HG03442 (cell line): ENCODE measurements at regions not wholly inside any gene's neighbourhood (a gene's known extent, or its start where the extent isn't known, plus 50 kb on each side); places are given as distances from the start of the nearest gene placed in this dataset.

Experiments
- ATAC-seq: cut with Tn5 transposase; IDR thresholded peaks from one replicate; pipeline ENCODE4 v1.9.1; 2021; ENCODE audit warnings: mild to moderate bottlenecking, moderate library complexity; ENCODE audit not compliant: unreplicated experiment

GRCh38 chr15:93664213-93664956 is 567.0 kb upstream of the MCTP2 start:
- ATAC-seq, result no peak

GRCh38 chr15:93662162-93662885 is 569.0 kb upstream of the MCTP2 start:
- no peak for ATAC-seq

DNA sequence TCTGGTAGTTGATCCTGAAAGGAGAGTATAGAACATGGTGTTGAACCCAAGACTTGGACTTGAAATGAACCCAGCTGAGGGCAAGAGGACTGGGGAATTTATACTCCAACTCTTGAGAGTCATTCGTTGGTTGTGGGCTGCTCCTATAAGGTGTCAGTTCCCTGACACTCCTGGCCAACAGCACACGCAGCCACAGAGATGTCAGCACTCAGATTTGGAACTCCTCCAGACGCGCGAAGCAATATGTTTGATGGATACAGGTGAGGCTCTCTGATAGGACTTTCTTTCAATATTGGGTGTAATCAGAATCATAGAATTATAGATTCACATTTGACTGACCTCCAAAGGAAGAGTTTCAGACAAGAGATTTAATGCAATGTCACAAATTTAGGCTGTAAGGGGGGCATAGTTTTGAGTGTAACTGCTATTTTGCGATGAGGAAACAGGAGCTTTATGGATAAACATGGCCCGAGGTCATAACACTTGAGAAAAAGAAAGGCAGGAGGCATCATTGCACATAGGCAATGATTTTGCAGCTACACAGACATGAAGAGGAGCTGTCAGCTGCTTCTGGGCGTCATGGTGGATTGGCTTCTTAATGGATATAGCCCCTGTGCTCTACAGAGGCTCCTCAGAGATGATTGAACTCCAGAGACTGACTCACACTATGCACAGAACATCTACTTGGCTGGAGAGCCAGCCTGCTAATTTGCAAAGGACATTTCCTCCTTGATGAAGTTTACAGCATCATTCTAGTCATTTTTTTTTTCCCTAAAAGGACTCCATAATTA is 569.2 kb upstream of the RGMA start:
- ATAC-seq, result no peak

DNA sequence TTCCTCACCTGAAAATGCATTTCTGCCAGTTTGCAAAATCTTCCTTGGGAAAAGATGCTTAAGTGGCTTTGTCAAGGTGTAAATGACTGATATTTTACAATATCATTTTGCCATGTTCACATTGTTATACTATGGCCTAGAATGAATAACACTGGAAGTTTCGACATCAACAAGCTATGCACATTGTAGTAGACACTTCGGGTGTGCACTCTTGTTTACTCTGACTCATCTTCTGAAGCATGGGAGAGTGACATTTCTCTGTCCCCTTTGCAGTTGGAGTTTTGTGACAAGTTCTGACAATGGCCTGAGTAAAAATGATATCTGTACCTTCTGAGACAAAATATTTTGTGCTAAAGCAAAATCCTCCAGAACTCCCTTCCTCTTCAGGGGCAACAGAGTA is 567.0 kb upstream of the RGMA start:
- ATAC-seq, result no peak

GRCh38 chr15:93649691-93650235 is 560.8 kb upstream of the RGMA start:
- ATAC-seq, result no peak

GRCh38 chr15:93646193-93646592 is 557.2 kb upstream of the RGMA start:
- no peak for ATAC-seq

DNA sequence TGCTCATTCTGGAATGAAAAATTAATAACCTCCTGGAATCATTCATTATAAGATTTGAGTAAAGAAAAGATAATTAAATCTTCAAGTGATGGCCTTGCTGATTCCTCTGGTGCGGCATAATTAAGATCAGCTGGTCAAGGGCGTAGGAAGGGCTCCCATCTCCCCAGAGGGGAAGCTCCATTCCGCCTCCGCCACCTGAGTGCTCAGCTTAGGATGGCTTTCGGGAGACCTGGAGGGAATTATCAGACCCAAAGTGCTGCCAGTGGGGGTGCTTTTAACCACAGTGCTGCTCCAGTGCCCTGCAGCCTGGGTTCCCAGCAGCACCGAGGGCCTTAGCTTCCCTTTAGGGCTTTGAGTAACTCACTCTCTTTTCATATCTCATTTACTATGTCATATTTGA is 556.6 kb upstream of the RGMA start:
- ATAC-seq, result no peak

GRCh38 chr15:93644595-93644994 is 555.6 kb upstream of the RGMA start:
- ATAC-seq, result no peak

DNA sequence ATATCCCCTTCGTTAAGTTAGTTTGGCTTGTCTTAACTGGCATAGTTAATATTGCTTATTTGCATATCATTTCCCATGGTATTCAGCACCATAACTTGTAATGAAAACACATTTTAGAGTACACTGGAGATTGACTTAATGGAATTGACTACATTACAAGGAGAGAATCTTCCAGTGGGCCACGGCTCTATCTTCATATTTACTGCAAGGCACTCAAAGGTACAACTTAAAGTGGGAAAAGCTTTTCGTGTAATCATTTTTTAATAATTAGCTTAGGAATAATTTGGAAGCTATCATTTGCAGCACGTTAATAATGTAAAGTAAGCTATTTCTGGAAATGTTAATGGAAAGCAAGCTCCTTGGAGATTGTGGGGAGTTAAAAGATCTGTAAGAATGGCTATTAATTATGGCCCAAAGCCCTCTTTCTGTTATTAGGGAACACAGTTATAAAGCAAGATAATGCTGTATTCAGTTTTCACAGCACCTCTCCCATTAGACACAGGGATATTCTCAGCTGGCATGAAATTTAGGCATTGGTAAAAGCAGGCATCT is 551.5 kb upstream of the RGMA start:
- ATAC-seq, result no peak

GRCh38 chr15:93631958-93632618 is 543.1 kb upstream of the RGMA start:
- ATAC-seq, result no peak

GRCh38 chr15:93619597-93619996 is 530.6 kb upstream of the RGMA start:
- no peak for ATAC-seq

- ATAC-seq, result no peak
These were observed 528.4 kb upstream of the RGMA start for GRCh38 chr15:93617443-93617842.

DNA sequence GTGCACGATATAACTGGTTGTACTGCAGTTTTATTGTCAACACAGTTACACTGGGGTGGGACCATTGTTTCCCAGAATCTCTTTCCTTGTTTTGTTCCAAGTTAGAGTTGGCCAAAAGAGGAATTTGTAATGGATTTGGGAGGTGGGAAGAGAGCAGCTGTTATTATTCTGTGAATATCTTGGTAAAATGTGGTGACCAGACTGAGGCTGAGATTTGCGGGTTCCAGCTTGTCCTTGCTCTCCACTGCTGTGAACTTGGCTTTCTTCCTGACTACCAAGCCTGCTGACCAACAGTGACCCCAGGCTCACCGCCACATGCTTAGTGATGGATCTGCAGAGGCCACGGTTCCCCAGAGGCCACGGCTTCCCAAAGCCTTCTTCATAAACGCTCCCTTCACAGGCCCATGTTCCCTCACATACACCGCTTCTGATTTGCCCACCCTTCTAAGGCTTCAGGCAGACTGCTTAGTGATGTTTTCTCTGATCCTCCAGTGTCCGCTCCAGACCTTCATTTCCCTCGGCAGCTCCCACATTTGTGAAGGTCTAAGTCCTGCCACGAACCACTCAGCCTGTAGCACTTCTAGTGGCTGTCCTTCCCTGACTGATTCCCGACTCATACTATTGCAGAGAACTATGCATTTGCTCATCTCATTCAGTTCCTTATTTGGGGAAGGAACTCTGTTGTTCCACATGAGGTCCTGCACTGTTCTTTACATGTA is 525.5 kb upstream of the RGMA start:
- ATAC-seq, result no peak

- ATAC-seq, result no peak
These were observed 524.4 kb upstream of the RGMA start for GRCh38 chr15:93613386-93613785.

- ATAC-seq, result no peak
These were observed 523.9 kb upstream of the RGMA start for GRCh38 chr15:93612953-93613352.

DNA sequence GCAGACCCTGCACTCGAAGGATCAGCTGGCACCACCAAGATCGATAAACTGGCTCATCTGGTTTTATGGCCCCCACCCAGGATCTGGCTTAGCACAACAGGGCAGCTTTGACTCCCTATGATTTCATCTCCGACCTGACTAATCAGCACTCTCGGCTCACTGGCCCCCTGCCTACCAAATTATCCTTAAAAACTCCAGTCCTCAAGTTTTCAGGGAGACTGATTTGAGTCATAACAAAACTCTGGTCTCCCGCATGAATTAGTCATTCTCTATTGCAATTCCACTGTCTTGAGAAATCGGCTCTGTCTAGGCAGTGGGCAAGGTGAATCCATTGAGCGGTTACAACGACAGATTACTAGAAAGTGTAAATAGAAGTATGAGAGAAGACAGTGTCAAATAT is 521.9 kb upstream of the RGMA start:
- no peak for ATAC-seq

- ATAC-seq, result no peak
These were observed 519.7 kb upstream of the RGMA start for GRCh38 chr15:93608643-93609148.

DNA sequence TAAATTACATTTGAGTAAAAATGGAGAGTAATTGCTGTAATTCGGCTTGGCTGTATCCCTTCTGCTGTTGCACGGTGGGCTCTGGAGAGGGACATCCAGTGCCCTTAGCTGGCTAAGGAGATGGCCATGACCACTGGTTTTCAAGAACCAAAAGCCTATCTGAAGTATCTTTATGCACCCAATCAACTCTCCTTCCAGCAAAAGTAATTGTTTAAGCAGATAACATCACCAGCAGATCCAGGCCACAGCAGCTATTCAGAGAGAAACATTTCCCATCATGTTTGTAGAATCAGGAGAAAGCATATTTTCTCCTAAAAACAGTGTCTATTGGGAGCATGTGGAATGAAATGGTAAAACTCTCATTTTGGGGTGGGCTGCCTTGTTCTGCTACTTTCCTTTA is 514.5 kb upstream of the RGMA start:
- no peak for ATAC-seq

GRCh38 chr15:93587059-93587521 is 498.1 kb upstream of the RGMA start:
- ATAC-seq, result no peak

DNA sequence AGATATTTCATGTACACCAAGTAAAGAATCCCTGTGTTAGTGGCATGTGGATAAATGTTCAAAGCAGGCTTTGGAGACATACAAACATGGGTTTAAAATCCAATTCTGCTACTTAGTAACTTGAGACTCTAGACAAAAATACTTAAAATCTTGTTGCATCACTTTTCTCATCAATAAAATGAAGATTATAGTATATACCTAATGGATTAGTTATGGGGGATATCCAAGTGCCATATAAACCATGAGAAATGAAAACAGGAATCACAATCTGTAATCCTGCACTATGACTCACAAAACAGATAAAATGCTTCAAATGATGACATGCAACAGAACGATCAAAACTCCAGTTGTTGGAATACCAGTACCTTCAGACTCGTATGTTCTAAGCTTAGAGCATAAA is 496.0 kb upstream of the RGMA start:
- no peak for ATAC-seq
